Mammary epithelial cell (primary cell): ENCODE measurements at regions not wholly inside any gene's neighbourhood (a gene's known extent, or its start where the extent isn't known, plus 50 kb on each side); places are given as distances from the start of the nearest gene placed in this dataset.

ENCODE experiments used
- CTCF ChIP-seq, 2 donors: IDR thresholded peaks in 1 of 2; conservative IDR thresholded peaks in 1 of 2; 2 replicates each; pipeline ENCODE4 v1.5.1; 2011 to 2012; ENCODE audit warnings: inconsistent platforms in 2 of 2, low read length in 2 of 2, mild to moderate bottlenecking in 2 of 2, control low read depth in 1 of 2, low read depth in 1 of 2; ENCODE audit not compliant: insufficient read depth in 1 of 2; ENCODE audit errors: extremely low read depth in 1 of 2
- EZH2 ChIP-seq: IDR thresholded peaks from 2 replicates; pipeline ENCODE4 v1.6.1; 2012; ENCODE audit warnings: low read length, inconsistent platforms, borderline replicate concordance

- TF ChIP-seq CTCF (conservative IDR thresholded peaks at IDR 0.05 in 1 of 2, IDR thresholded peaks at IDR 0.05 in 1 of 2; ENCODE audit: extremely low read depth in 1 of 2, insufficient read depth in 1 of 2, low read depth in 1 of 2, low read length in 2 of 2) = no peak
- TF ChIP-seq EZH2 = no peak
Observed at GRCh38 chr11:106449763-106450162, 372.3 kb downstream of the AASDHPPT start.
